Neural crest cell (in vitro differentiated cells): ENCODE measurements at regions not wholly inside any gene's neighbourhood (a gene's known extent, or its start where the extent isn't known, plus 50 kb on each side); places are given as distances from the start of the nearest gene placed in this dataset.

ENCODE experiments used
- DNase-seq: peaks from one replicate; pipeline ENCODE4 v3.0.0; 2021; ENCODE audit warnings: low read depth, mixed read lengths, low spot score
- H3K27ac Mint-ChIP-seq: one replicate; pipeline ENCODE4 v1.8.0; 2021; ENCODE audit warnings: mild to moderate bottlenecking, mixed read lengths; ENCODE audit not compliant: unreplicated experiment
- H3K27me3 Mint-ChIP-seq: 2 replicates; pipeline ENCODE4 v1.8.0; 2021; ENCODE audit warnings: low read depth, mild to moderate bottlenecking, mixed read lengths
- H3K36me3 Mint-ChIP-seq: 2 replicates; pipeline ENCODE4 v1.8.0; 2021; ENCODE audit warnings: low read depth, mild to moderate bottlenecking, mixed read lengths
- H3K4me1 Mint-ChIP-seq: 2 replicates; pipeline ENCODE4 v1.8.0; 2021; ENCODE audit warnings: mixed read lengths
- H3K4me3 Mint-ChIP-seq: one replicate; pipeline ENCODE4 v1.8.0; 2021; ENCODE audit warnings: mild to moderate bottlenecking, mixed read lengths
- H3K9me3 Mint-ChIP-seq: 2 replicates; pipeline ENCODE4 v1.8.0; 2021; ENCODE audit warnings: mixed read lengths
- CTCF ChIP-seq: fragments of 200-600 bp; sonication (generic); conservative IDR thresholded peaks from 2 replicates; pipeline ENCODE4 v1.5.0; 2021; ENCODE audit warnings: antibody characterized with exemption, mild to moderate bottlenecking

DNA sequence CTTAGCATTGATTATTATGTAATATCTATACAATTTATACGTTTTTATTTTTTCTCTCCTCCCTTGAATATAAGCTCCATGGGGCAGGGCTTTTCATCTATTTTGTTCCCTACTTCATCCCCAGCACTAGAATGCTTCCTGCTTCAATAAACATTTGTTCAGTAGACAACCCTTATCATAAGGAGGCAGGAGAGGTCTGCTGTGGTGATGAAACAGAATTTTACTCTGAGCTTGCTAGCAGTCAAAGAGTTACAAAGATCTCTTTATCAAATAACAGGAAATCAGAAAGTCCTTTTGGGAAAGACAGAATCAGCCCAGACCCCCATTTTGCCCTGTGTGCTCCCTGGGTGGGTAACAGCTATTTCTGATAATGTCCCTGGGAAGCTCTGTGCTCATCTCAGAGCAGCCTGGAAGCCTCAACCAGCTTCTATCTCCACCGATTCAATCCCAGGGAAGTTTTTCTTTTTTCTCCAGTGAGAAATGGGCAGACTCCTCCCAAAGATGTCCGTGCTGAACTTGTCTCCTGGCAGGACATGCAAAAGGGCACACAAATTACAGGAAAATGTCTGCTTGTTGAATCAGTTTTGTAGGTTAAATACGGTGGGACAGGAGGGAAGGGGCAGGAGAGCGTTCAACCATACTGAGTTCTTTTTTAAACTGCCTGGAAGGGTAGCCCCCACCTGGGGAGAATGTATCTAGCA, 84.7 kb upstream of the PKDCC start:
- Mint-ChIP-seq H3K4me1 (peaks cover 42% of the 10 kb centered on the region), H3K9me3 (no peaks in the 10 kb centered on the region), H3K4me3 (no peak overlapping the region), H3K36me3 (no peaks in the 10 kb centered on the region), H3K27ac (peak overlapping the region; percentile 57), H3K27me3 (no peaks in the 10 kb centered on the region)
- TF ChIP-seq CTCF: no peak
- no peak for DNase-seq

GRCh38 chr2:41963661-41964525, 83.9 kb upstream of the PKDCC start:
- Mint-ChIP-seq H3K4me1 (peaks cover 41% of the 10 kb centered on the region), H3K27me3 (no peaks in the 10 kb centered on the region), H3K9me3 (no peaks in the 10 kb centered on the region), H3K36me3 (no peaks in the 10 kb centered on the region), H3K27ac (peak overlapping the region; percentile 83), H3K4me3 (peak overlapping the region; percentile 17)
- TF ChIP-seq CTCF: no peak
- DNase-seq: peak; percentile 31

- H3K9me3 Mint-ChIP-seq: no peaks in the 10 kb centered on the region
Measured at GRCh38 chr2:41965173-41965908, 82.5 kb upstream of the PKDCC start.

DNA sequence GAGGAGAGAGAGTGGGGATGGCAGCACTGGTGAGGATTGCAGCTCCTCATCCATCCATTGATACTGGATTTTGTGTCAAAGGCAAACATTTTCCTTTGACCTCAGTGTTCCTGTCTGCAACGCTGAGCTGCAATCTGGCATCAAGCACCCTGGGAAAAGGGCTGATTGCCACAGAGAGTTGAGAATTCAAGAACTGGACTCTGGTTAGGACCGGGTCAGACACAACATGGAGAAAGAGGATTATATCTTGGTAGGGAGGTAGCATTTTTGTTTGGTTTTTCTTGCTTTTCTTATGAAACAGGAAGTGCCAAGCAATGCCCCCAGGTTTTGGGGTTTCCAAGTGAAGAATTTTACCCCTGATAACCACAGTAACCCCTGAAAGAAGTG, 81.9 kb upstream of the PKDCC start:
- no peak for TF ChIP-seq CTCF
- Mint-ChIP-seq H3K27me3 (no peaks in the 10 kb centered on the region), H3K4me1 (peaks cover 42% of the 10 kb centered on the region), H3K27ac (peak overlapping the region; percentile 53), H3K4me3 (no peak overlapping the region), H3K9me3 (no peaks in the 10 kb centered on the region), H3K36me3 (no peaks in the 10 kb centered on the region)
- no peak for DNase-seq

More at GRCh38 chr2:41965173-41965908, 82.5 kb upstream of the PKDCC start:
- Mint-ChIP-seq H3K4me3 (no peak overlapping the region), H3K27me3 (no peaks in the 10 kb centered on the region), H3K36me3 (no peaks in the 10 kb centered on the region), H3K27ac (peak overlapping the region; percentile 53), H3K4me1 (peaks cover 41% of the 10 kb centered on the region)
- DNase-seq: no peak
- no peak for TF ChIP-seq CTCF

DNA sequence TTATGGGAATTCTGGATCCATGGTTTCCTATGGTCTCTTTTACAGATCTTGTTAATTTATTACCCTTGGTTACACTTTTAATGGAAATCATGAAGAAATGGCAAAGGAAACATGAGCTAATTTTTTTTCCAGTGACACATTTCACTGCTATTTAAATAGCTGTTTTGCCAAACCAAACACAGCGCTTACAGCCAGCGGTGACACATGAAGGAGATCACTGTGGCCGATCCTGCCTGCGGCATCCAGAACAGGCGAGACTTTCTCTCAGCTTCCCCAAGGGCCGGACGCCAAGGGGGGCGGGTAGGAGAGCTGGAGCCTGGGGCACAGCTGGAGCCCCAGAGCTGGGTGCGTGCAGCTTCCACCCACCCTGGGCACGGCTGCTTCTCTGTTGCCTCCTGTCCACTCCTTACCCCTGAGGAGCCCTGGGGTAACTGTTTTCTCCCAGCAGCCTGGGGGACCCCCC, 81.4 kb upstream of the PKDCC start:
- no peaks in the 10 kb centered on the region for H3K27me3 Mint-ChIP-seq
- H3K36me3 Mint-ChIP-seq: no peaks in the 10 kb centered on the region
- H3K27ac Mint-ChIP-seq: no peak overlapping the region
- H3K4me1 Mint-ChIP-seq: peaks cover 47% of the 10 kb centered on the region
- DNase-seq: no peak
- H3K9me3 Mint-ChIP-seq: no peaks in the 10 kb centered on the region
- H3K4me3 Mint-ChIP-seq: no peak overlapping the region
- TF ChIP-seq CTCF: no peak
